Activated B cell treated with CpG ODN at 0.5 μM for 24 hours (primary cell): ENCODE measurements at regions not wholly inside any gene's neighbourhood (a gene's known extent, or its start where the extent isn't known, plus 50 kb on each side); places are given as distances from the start of the nearest gene placed in this dataset.

ENCODE experiments used
- ATAC-seq: fragments of 200-7000 bp; cut with Tn5 transposase; one replicate; pipeline ENCODE4 v1.10.0; 2021; ENCODE audit warnings: low read depth, mild to moderate bottlenecking, moderate library complexity
- CTCF ChIA-PET: fragments of 350-600 bp; sonication (Branson Sonifier 250); formaldehyde crosslinking; loops from one replicate; lab custom pipeline; 2021; ENCODE audit warnings: antibody characterized with exemption; lab: Charles Lee
- POLR2A ChIA-PET: fragments of 350-600 bp; sonication (Branson Sonifier 250); formaldehyde crosslinking; loops from one replicate; lab custom pipeline; 2021; ENCODE audit warnings: antibody characterized with exemption; lab: Charles Lee
- DNase-seq: peaks from one replicate; pipeline ENCODE4 v3.0.0; 2022
- H3K27ac Mint-ChIP-seq: one replicate; pipeline ENCODE4 v1.8.0; 2020; ENCODE audit warnings: mixed read lengths
- H3K27me3 Mint-ChIP-seq: one replicate; pipeline ENCODE4 v1.8.0; 2021; ENCODE audit warnings: mixed read lengths
- H3K36me3 Mint-ChIP-seq: one replicate; pipeline ENCODE4 v1.8.0; 2021; ENCODE audit warnings: low read depth, mixed read lengths
- H3K4me1 Mint-ChIP-seq: one replicate; pipeline ENCODE4 v1.8.0; 2021; ENCODE audit warnings: mixed read lengths
- H3K4me3 Mint-ChIP-seq: one replicate; pipeline ENCODE4 v1.8.0; 2020; ENCODE audit warnings: mild to moderate bottlenecking, mixed read lengths
- H3K9me3 Mint-ChIP-seq: one replicate; pipeline ENCODE4 v1.8.0; 2020; ENCODE audit warnings: mixed read lengths
- intact Hi-C: fragments of 100-400 bp; cut with micrococcal nuclease; formaldehyde crosslinking; loops from one replicate; pipeline ENCODE4 v1.15.1; 2024
- TF ChIP-seq, protein P1 (sequence below): fragments of 200-600 bp; IDR thresholded peaks from one replicate; pipeline ENCODE4 v1.8.0; 2022; ENCODE audit warnings: antibody characterized with exemption, mild to moderate bottlenecking

DNA sequence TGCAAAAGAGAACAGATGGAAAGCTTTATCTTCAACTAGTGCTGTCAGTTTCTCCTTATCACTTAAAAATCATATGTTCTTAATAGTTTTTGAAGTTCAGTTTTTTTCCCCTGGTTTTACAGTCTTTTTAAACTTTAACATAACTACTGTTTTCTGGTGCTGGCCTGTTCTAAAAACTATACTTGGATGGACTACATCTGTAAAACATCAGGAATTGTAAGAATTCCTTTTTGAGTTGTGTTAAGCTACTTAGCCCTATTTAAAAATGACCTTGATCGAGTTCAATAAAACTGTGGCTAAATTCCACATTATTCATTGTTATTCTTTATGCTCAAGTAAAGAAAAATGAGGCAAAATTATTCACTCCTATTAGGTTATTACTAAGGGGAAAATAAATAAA lies 397.7 kb downstream of the NUP35 start:
- POLR2A ChIA-PET = no interaction called here
- ATAC-seq = no peak
- intact Hi-C loops = no loop called here

DNA sequence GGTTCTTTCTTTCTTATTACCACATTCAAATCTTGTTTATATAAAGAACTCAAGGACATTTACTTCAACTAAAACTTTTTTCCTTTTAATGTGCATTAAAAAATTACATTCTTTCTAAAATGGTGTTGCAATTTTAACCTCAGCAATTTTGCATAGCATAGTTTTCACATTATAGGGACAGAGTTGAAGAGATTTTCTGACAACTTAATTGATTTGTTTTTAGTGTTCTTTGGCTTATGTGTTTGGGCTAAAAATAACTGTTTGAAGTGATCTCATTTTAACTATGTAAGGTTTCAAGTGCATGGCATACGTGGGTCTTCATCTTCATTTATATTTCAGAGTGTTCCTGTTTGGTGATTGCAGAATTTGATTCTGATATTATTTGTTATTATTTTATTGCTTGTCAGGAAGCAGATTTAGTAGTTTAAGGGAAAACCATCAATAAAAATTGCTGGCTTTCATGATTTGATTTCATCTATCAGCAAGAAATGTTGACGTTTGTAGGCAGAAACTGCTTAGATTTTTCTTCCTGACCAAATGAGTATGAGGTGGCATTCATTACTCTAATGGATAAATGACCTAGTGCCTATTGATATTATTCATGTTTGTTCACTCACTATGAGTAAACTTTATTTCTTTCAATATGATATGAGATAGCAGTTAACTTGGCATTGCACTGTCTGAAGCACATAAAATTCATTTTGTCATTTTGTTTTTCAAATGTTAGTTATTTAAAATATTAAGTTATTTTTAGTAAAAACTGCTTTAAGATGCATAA lies 398.4 kb downstream of the NUP35 start:
- no peaks in the 10 kb centered on the region for H3K4me1 Mint-ChIP-seq
- ATAC-seq (no peak), DNase-seq (no peak)
- CTCF ChIA-PET = no interaction called here
- POLR2A ChIA-PET = no interaction called here
- no peaks in the 10 kb centered on the region for H3K36me3 Mint-ChIP-seq
- H3K9me3 Mint-ChIP-seq = peaks cover 2% of the 10 kb centered on the region
- no peaks in the 10 kb centered on the region for H3K27me3 Mint-ChIP-seq
- H3K27ac Mint-ChIP-seq = no peak overlapping the region
- intact Hi-C loops = no loop called here
- TF ChIP-seq, protein P1, sequence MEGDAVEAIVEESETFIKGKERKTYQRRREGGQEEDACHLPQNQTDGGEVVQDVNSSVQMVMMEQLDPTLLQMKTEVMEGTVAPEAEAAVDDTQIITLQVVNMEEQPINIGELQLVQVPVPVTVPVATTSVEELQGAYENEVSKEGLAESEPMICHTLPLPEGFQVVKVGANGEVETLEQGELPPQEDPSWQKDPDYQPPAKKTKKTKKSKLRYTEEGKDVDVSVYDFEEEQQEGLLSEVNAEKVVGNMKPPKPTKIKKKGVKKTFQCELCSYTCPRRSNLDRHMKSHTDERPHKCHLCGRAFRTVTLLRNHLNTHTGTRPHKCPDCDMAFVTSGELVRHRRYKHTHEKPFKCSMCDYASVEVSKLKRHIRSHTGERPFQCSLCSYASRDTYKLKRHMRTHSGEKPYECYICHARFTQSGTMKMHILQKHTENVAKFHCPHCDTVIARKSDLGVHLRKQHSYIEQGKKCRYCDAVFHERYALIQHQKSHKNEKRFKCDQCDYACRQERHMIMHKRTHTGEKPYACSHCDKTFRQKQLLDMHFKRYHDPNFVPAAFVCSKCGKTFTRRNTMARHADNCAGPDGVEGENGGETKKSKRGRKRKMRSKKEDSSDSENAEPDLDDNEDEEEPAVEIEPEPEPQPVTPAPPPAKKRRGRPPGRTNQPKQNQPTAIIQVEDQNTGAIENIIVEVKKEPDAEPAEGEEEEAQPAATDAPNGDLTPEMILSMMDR = no peak
- no peak overlapping the region for H3K4me3 Mint-ChIP-seq

More for the DNA sequence above, 397.7 kb downstream of the NUP35 start:
- Mint-ChIP-seq H3K4me3 (no peak overlapping the region), H3K4me1 (no peaks in the 10 kb centered on the region), H3K36me3 (no peaks in the 10 kb centered on the region), H3K9me3 (peaks cover 2% of the 10 kb centered on the region), H3K27me3 (no peaks in the 10 kb centered on the region), H3K27ac (no peak overlapping the region)
- TF ChIP-seq, protein P1 = no peak
- CTCF ChIA-PET = no interaction called here
- DNase-seq = no peak

- ChIA-PET CTCF (no interaction called here), POLR2A (no interaction called here)
- Mint-ChIP-seq H3K4me1 (no peaks in the 10 kb centered on the region), H3K9me3 (no peaks in the 10 kb centered on the region), H3K27me3 (no peaks in the 10 kb centered on the region), H3K36me3 (no peaks in the 10 kb centered on the region), H3K4me3 (no peak overlapping the region), H3K27ac (no peak overlapping the region)
- TF ChIP-seq, protein P1 = no peak
- DNase-seq = no peak
- no peak for ATAC-seq
- intact Hi-C loops = no loop called here
These were observed 406.2 kb downstream of the NUP35 start for GRCh38 chr2:183530333-183530901.

GRCh38 chr2:183532514-183532913 lies 408.3 kb downstream of the NUP35 start:
- H3K4me1 Mint-ChIP-seq = no peaks in the 10 kb centered on the region
- H3K36me3 Mint-ChIP-seq = no peaks in the 10 kb centered on the region
- H3K4me3 Mint-ChIP-seq = no peak overlapping the region
- no peaks in the 10 kb centered on the region for H3K27me3 Mint-ChIP-seq
- no peak overlapping the region for H3K27ac Mint-ChIP-seq
- TF ChIP-seq, protein P1 = no peak
- H3K9me3 Mint-ChIP-seq = no peaks in the 10 kb centered on the region
- intact Hi-C loops = no loop called here
- ATAC-seq (no peak), DNase-seq (no peak)
- POLR2A ChIA-PET = no interaction called here
- CTCF ChIA-PET = no interaction called here

DNA sequence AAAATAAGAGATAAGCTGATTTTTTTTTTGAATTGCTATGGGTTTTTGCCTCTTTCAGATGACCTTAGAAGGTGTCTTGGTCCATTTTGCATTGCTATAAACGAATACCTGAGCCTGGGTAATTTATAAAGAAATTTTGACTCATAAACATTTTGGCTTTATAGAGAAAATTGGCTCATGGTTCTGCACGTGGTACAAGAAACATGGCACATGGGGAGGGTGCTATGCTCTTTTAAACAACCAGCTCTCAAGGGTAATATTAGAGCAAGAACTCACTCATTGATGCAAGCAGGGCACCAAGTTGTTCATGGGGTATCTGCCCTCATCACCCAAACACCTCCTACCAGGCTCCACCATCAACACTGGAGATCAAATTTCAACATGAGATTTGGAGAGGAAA lies 408.8 kb downstream of the NUP35 start:
- CTCF ChIA-PET = no interaction called here
- no peaks in the 10 kb centered on the region for H3K36me3 Mint-ChIP-seq

More for the DNA sequence above, 408.8 kb downstream of the NUP35 start:
- H3K4me1 Mint-ChIP-seq = no peaks in the 10 kb centered on the region
- no peak overlapping the region for H3K27ac Mint-ChIP-seq
- H3K9me3 Mint-ChIP-seq = no peaks in the 10 kb centered on the region
- DNase-seq (no peak), ATAC-seq (no peak)
- TF ChIP-seq, protein P1 = no peak
- intact Hi-C loops = no loop called here
- no peaks in the 10 kb centered on the region for H3K27me3 Mint-ChIP-seq
- H3K4me3 Mint-ChIP-seq = no peak overlapping the region
- POLR2A ChIA-PET = no interaction called here
